GM19468 (cell line): ENCODE measurements at regions not wholly inside any gene's neighbourhood (a gene's known extent, or its start where the extent isn't known, plus 50 kb on each side); places are given as distances from the start of the nearest gene placed in this dataset.
"Not testable (repeated sequence)": the region's sequence is repeated elsewhere in the genome, so short reads cannot be mapped to it uniquely, and the experiment has no call there.

Experiments
- ATAC-seq: cut with Tn5 transposase; IDR thresholded peaks from one replicate; pipeline ENCODE4 v1.9.1; 2021; ENCODE audit warnings: mild to moderate bottlenecking, moderate library complexity, moderate number of reproducible peaks; ENCODE audit not compliant: unreplicated experiment; ENCODE audit errors: extremely low read depth

DNA sequence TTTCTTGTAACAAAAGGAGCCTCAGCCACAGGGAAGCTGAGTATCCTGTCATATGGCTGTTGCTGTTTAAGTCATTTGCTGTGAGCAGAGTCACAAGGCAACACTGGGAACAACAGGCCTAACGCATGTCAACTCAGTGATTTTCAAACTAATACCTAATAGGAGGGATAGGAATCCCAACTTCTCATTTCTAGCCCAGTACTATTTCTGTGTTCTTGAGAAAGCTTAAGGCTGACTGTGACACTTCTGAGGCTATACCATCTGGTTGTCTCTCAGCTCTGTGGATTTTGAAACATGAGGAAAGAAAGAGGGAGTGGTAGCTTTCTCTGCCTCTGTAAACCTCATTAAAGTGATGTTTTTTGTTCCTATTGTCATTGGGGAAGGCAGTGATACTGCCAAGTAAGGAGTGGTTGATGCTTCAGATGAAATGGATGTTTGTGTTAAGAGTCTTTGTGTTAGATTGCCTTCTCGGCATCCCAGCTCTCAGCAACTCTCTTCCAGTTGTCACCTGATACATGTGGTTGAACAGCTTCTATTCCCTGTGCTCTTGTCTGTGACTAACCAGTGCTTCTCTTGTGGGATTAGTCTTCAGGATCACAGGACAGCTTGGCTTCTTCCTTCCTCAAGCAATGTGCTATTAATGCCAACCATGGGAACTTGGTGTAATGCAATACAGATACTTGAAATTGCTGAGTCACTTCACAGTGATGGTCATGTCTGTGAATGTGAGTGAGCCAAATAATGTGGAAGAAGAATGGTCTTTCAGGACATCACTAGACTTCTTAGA is 166.8 kb upstream of the IVNS1ABP start:
- ATAC-seq, result no peak

DNA sequence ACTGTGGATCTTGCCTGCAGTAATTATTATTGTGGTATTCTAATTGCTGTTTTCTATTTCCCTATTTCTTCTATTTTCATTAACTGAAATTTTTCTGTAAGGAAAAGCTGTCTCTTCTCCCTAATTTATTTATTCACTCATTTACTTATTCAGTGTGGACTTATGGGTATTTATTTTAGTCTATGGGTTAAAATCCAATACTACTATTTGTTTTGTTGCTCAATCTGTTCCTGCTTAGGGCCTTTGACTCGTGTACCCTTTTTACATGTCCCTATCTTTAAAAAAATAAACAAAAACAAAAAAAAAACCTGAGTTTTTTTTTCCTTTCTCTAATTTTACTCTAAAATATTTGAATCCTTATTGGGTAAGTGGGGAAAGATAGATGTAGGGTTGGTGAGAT is 166.2 kb upstream of the IVNS1ABP start:
- no peak for ATAC-seq

DNA sequence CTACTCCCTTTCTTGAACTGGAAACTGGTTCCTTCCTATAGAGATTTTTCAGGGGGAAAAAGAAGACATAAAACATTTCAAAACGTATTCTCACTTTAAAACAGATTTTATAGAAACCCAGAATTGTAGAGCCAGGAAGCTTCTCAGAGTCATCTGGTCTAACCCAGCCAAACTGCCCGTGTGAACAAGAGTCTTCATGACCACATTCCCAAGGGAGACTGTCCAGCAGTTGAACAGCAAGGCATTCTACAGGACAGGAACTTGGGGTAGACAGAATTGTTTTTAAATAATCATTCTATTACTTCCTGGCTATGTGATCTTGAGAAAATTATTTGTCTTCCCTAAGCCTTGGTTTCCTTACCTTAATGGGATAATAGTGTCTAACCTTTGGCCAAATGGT is 163.5 kb upstream of the IVNS1ABP start:
- no peak for ATAC-seq

DNA sequence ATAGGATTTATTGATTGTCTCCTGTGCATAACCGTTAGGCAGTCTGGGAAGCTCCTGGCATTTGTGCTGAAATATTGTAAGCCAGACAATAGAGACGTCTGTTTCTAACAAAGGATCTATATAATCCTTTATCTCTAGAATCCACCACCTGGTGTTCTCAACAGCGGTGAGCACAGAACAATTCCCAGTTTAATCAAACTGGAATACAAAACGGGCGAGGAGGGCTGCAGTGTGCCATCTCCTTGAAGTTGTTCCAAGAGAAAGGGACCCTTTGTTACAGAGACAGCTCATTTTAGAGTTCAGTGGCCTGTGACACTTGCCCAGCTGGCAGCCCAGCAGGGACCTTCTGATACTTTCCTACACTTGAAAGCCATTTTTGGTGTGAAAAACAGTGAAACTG is 162.8 kb upstream of the IVNS1ABP start:
- ATAC-seq, result no peak

DNA sequence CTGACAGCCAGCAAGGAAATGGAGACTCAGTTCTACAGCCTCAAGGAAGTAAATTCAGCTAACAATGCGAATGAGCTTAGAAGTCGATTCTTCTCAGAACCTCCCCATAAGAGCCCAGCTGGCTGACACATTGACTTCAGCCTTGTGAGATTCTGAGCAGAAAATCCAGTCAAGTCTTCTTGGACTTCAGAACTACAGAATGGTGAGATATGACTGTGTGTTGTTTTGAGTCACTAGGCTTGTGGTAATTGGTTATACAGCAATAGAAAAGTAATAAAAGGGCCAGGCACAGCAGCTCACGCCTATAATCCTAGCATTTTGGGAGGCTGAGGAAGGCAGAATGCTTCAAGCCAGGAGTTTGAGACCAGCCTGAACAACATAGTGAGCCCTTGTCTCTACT is 161.8 kb upstream of the IVNS1ABP start:
- ATAC-seq, result no peak

DNA sequence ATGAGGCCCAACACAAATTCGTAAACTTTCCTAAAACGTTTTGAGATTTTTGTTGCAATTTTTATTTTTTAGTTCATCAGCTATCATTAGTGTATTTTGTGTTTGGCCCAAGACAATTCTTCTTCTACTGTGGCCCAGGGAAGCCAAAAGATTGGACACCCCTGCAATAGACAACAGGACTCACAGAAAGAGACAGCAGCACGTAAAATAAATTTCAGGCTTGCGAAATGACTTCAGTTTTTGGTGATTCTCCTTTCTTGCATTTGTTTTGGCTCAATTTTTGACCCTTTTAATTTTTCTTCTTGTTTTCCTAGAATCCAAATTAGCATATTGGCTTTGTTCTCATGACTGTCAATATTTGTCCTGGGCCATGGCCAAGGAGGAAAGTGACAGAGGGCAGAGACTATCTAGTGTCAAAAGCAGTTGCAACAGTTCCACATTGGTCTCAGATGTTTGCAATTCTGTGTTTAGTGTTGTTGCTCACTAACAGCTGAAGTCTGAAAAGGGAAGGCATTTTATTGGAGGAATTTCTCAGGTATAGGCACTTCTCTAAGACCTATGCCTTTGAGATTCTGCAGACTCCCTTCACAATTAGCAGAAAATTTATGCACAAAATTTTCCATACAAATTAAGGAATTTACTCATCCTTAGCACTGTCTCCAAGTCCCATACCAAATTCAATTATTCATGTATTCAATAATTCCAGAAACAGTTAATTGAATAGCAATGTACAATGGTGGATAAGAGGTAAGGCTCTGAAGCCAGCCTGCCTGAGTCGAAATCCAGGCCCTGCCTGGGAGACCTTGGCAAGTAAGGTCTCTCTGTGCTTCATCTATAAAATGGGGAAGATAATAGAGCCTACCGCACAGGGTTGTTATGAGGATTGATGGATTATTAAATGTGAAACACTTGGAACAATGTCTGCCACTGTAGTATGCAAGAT is 160.9 kb upstream of the IVNS1ABP start:
- no peak for ATAC-seq

DNA sequence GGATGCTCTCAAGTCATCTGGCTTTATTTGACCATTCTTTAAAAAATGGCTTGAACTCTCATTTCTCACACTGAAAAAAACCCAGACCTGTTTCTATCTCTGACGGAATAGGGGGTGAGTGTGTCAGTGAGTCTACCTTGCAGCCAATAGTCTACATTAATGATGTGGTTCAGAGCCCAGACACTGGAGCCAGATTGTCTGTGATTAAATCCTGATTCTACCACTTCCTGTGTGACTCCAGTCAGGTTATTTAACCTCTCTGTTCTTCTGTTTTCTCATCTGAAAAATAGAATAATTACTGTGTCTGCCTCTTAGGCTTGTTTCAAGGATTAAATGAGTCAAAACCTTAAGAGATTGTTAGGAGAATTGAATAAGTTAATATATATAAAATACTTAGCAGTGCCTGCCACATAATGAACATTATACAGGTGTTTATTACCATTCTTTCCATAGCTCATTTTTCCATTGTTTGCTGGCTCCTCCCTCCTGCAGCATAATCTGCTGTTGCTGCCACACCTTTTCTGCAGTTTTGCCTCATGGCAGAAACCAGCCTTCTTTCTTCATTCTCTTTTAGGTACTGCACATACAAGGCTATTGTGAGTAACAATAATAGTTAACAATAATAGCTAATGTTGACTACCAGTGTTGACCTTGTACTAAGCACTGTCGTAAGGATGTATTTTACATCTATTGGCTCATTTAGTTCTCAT is 157.6 kb upstream of the IVNS1ABP start:
- ATAC-seq, result no peak

DNA sequence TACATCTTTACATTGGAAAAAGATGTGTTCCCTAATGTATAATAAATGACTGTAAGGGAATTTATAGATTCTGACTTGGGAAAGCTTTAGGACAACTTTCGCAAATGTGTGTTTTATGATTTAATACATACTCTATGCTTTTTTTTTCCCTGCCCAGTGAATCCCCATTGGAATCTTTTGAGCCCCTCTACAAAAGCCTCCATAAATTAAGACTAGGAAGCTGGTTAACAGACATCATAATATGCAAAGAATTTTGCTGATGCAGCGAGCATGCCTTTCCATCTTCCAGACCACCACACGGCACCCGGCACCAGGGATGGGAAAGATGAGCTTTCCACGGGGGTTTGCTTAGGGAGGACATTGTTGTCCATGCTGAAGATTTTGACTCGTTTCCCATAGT is 156.1 kb upstream of the IVNS1ABP start:
- no peak for ATAC-seq

DNA sequence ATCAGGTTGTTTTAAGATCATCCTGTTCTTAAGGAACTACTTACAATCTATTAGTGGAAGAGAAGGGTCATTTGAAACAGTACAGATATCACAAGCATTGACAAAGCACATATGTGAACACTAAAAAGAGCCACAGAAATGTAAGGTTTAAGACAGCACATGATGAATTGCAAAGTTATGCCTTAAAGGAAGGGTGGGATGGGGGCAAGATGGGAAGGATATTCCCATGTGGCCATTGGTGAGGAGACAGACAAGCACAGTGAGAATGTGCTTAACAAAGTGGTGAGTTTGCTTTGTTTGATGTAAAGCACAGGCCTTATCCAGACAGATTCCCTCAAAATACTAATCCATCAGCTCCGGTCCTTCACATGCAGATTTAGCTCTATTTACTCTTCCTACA is 151.6 kb upstream of the IVNS1ABP start:
- no peak for ATAC-seq

DNA sequence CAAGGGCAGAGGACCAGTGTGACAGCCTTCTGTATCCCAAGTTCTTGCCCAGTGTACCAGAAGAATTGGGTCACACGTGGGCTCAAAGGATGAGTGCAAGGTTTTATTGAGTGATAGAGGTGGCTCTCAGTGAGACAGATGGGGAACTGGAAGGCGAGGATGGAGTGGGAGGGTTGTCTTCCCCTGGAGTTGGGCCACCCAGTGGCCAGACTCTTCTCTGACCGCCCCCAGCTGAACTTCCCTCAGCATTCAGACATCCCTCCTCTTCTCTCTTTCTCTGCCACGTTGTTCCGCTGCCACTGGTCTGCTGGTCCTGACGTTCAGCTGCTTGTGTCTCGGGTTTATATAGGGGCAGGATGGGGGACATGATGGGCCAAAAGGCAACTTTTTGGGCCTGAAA is 150.1 kb upstream of the IVNS1ABP start:
- no peak for ATAC-seq

DNA sequence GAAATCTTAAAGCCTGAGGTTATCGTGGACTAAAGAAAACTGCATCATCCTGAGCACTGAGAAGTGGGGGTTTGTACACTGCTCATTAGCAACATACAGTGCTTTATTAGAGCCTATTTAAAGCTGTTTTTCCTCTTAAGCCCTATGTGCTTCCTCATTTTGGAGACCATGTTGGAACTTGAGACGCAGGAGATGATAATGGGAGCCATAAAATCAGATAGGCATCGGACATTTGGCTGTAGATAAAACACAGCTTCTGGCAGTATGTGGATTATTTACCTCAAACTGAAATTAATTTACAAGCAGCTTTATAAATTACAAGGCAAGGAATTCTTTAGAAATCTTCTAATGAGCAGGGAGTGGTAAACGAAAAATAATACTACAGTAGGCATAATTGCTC is 147.7 kb upstream of the IVNS1ABP start:
- no peak for ATAC-seq

DNA sequence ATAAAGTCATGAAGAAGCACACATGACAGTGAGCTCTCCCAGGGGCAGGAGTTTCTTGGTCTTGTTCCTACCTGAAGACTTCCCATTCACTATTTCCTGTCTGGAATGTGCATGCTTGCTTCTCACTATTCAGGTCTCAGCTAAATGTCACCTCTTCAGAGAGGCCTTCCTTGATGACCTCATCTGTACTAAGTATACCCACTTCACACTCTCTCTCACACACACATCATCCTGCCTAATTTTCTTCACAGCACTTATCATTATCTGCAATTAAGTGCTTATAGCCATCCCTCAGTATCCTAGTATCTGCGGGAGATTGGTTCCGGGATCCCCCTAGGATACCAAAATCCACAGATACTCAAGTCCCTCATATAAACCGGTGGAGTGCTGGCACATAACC is 146.4 kb upstream of the IVNS1ABP start:
- no peak for ATAC-seq

DNA sequence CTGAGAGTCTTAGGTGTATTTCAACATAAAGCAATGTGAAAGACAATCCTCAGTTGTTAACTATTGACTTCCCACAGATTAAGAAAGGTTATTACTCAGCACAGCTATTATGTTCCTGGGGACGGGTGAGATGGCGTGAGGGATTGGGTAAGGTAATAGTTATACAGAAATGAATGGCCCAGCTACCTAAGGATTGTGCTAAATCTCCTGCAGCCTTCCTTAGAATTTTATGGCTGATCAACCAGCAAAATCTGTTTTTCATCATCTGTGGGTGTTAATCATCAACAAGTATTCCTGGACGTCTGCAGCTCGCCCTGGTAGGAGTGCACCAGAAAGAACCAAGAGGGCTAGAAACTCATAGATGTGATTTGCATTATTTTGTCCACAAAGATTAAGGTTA is 146.0 kb upstream of the IVNS1ABP start:
- no peak for ATAC-seq

DNA sequence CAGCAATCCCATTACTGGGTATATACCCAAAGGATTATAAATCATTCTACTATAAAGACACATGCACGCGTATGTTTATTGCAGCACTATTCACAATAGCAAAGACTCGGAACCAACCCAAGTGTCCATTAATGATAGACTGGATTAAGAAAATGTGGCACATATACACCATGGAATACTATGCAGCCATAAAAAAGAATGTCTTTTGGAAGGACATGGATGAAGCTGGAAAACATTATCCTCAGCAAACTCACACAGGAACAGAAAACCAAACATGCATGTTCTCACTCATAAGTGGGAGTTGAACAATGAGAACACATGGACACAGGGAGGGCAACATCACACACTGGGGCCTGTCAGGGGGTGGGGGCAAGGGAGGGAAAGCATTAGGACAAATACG is 143.7 kb upstream of the IVNS1ABP start:
- not testable (repeated sequence) for ATAC-seq

DNA sequence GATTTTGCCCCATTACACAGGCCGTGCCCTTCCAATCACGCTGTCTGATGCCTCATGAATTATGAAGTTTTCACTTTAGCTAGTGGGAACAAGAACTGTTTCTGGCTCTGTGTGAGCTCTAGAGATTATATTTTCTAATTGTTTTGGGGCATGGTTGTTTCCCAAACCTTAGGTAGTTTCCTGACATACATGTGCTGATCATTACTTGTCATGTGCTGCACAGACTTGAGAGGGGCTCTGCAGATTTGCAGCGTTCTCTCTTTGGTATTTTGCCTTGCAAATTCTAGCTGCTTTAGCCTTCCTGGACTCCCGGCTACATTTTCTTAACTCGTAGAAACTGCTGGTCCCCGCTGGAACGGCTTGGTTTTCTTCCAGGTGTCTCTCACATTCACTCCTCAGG is 142.1 kb upstream of the IVNS1ABP start:
- ATAC-seq, result no peak

DNA sequence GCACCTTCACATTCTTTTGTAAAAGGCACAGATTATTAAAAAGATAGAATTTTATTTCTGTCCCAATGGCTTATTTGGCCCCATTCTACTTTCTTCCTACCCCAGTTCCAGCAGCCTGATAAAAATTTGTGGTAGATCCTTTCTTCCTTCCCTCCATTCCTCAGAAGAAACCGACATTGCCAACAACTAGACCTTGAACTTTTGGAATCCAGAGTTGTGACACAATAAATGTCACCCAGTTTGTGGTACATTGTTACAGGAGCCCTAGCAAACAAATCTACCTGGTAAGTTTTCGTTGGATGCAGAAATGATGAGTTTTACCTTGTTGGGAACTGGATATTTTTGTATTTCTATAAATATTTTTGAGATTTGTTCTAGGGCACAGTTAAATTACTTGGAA is 141.6 kb upstream of the IVNS1ABP start:
- no peak for ATAC-seq

DNA sequence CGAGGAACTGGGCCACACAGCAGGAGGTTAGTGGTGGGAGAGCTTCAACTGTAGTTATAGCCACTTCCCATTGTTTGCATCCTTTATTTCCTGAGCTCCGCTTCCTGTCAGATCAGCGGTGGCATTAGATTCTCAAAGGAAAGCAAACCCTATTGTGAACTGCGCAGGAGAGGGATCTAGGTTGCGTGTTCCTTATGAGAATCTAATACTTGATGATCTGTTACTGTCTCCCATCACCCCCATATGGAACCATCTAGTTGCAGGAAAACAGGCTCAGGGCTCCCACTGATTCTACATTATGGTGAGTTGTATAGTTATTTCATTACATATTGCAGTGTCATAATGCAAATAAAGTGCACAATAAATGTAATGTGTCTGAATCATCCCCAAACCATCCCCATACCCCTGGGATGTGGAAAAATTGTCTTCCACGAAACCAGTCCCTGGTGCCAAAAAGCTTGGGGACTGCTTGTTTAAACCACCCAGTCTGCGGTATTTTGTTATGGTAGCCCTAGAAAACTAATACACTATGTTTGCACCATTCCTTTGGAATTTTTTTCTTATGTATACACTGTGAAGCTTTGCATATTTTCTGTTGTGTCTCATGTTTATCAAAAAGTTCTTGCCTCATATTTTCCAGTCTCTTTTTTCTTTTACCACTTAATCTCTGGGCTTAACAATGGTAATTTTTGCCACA is 136.6 kb upstream of the IVNS1ABP start:
- ATAC-seq, result no peak

DNA sequence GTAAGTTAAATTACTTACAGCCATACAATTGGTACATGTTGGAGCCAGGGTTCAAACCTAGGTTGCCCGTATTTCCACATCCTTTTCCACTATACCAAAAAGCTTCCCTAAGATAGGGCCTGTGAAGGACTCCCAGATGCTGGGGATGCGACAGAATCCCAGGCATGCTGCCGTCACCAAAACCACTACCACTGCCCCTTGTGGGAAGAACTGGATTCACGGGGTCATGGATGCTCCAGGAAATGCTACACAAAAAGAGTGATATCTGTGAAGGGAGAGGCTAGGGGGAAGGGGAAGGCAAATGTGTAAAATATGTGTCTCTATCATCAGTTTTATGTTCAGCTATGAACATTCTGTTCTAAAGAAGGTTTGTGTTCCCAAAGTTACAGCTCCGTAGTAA is 133.9 kb upstream of the IVNS1ABP start:
- ATAC-seq, result no peak

DNA sequence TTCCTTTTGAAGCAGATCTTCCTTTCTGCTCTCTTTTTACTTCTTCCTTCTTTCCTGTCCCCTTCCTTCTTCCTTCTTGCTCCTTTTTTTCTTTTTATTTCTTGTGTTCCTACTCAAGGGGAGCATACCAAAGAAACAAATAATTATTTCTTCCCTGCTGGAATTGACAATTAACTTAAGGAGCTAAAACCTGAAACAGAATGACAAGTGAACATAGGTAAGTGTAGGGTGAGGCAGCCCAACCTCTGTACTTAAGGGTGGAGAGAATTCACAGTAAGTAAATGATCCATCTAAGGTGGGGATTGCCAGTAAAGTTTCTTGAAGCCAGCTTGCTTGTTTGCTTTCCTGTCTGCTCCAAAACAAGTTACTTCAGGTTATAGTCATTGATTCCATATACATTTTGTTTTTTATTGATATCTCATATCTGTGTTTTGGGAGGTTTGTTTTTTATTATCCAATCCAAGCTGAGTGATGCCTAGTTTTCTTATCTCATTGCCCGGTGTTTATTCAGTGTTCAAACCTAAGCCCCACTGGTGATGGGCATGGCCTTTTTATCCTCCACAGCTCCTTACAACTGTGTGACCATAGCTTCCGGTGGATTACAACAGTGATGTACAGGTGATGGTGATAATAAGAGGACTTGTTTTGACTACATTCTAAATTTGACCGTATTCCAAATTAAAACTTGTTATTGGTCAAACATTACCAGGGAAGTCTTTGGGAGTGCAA is 133.2 kb upstream of the IVNS1ABP start:
- no peak for ATAC-seq
